NCI-H82 (cell line): ENCODE measurements at regions not wholly inside any gene's neighbourhood (a gene's known extent, or its start where the extent isn't known, plus 50 kb on each side); places are given as distances from the start of the nearest gene placed in this dataset.

ENCODE experiments used
- DNase-seq: peaks from one replicate; lab custom pipeline; 2025; lab: John Stamatoyannopoulos, UW

DNA sequence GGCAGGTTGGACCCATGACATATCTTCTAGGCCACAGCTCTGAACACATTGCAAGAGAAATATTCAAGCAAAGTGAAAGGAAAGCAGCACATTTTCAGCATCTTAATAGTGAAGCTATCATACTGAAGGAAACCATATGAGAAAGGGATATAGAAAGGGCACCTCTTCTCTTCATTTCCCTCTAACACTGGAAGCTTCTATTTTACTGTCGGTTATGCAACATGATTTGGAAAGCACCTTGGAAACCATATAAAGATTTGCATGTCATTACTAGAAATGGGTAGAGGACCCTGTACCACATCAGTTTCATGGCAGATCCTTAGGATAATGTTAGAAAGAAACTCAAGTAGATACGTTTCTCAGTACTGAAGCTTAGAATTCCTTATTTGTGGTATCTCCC is 70.5 kb upstream of the HMGN3 start:
- DNase-seq = no peak

DNA sequence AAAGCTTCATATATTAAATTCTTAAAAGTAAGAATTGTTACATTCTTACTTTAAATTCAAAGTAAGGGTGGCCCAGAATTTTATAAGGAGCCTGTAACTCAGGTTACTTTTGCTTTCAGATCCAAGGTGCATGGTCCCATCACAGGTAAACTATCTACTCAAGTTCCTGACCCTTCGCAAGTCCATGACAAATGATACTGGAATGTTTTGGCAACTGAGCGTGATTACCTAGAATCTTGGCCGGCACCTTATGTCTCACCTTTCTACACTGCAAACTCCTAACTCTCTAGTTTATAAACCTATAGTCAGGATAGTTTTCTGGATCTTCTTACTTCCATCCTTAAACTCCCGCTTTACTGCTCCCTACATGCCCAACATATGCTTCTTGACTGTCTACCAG is 67.9 kb upstream of the HMGN3 start:
- no peak for DNase-seq

DNA sequence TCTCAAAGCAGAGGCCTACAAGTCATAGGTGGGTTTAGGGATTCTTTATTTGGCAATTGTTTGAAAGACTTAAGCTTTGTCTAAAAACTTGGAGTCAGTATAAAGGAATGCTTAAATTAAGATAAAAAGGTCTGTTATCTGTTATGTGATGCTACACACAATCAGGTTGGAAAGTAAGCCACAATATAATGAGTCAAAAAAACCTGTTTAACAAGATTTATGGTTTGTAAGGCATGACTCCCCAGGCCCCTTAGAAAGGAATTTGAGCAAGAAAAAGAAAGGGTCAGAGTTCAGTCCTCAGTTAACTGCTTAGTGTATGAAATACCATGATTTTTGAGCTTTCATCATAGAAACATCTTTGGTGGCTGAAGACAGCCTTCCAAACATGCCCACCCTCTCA is 66.8 kb upstream of the HMGN3 start:
- no peak for DNase-seq

DNA sequence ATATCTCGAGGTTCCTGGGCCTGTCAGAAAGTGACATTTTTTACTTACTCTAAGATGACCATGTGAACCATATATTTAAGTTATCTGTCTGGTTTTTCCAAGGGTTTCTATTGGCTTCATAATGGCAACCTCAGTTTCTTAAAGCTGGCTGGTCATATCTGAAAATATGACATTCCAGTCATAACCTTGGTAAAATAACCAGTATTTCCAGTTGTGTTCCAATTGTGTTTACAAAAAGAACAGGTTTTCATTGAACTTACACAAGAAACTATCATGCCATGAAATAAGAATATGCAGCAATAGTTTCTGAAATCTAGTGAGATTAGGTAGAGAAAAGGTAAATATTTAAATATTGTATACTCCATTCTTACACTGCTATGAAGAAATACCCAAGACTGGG is 61.7 kb upstream of the HMGN3 start:
- DNase-seq = no peak
